ENCODE measurements at regions not wholly inside any gene's neighbourhood (a gene's known extent, or its start where the extent isn't known, plus 50 kb on each side); places are given as distances from the start of the nearest gene placed in this dataset.

GRCh38 chr9:29882767-29883166, 2309.5 kb upstream of the C9orf72 start:
- Histone ChIP-seq H3K4me3 (replicated peaks in 1 of 3; ENCODE audit: insufficient read depth in 1 of 3, low read depth in 2 of 3, low read length in 3 of 3) (no peak overlapping the region), H3K9me3 (ENCODE audit: low read length) (no peaks in the 10 kb centered on the region), H2AFZ (ENCODE audit: low read length) (no peak overlapping the region), H3K27ac (ENCODE audit: extremely low read length, insufficient read depth, low read length) (no peak overlapping the region), H3K79me2 (ENCODE audit: insufficient read depth, low read length) (no peaks in the 10 kb centered on the region), H3K27me3 (ENCODE audit: control insufficient read depth in 1 of 2, insufficient read depth in 2 of 2, low read length in 2 of 2) (no peaks in the 10 kb centered on the region), H3K9ac (ENCODE audit: insufficient read depth, low read depth, low read length) (no peak overlapping the region), H4K20me1 (ENCODE audit: insufficient read depth, low read length) (no peaks in the 10 kb centered on the region), H3K36me3 (replicated peaks in 1 of 2; ENCODE audit: control insufficient read depth in 1 of 2, insufficient read depth in 2 of 2, low read length in 2 of 2) (no peaks in the 10 kb centered on the region), H3K4me1 (ENCODE audit: insufficient read depth, low read length) (no peaks in the 10 kb centered on the region), H3K4me2 (ENCODE audit: low read depth, low read length) (no peak overlapping the region)
- POLR2A ChIA-PET = no interaction called here
- no peak for TF ChIP-seq FOXO4 (CRISPR knock-in tag; conservative IDR thresholded peaks at IDR 0.05)
- TF ChIP-seq ZSCAN30 (CRISPR knock-in tag; IDR thresholded peaks at IDR 0.05) = no peak
- TF ChIP-seq, protein P1, sequence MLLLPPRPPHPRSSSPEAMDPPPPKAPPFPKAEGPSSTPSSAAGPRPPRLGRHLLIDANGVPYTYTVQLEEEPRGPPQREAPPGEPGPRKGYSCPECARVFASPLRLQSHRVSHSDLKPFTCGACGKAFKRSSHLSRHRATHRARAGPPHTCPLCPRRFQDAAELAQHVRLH (CRISPR knock-in tag; IDR thresholded peaks at IDR 0.05; ENCODE audit: borderline replicate concordance, low read depth) = no peak
- TF ChIP-seq HNRNPH1 (optimal IDR thresholded peaks at IDR 0.05; ENCODE audit: low read depth, low read length) = no peak
- TF ChIP-seq, protein P2, sequence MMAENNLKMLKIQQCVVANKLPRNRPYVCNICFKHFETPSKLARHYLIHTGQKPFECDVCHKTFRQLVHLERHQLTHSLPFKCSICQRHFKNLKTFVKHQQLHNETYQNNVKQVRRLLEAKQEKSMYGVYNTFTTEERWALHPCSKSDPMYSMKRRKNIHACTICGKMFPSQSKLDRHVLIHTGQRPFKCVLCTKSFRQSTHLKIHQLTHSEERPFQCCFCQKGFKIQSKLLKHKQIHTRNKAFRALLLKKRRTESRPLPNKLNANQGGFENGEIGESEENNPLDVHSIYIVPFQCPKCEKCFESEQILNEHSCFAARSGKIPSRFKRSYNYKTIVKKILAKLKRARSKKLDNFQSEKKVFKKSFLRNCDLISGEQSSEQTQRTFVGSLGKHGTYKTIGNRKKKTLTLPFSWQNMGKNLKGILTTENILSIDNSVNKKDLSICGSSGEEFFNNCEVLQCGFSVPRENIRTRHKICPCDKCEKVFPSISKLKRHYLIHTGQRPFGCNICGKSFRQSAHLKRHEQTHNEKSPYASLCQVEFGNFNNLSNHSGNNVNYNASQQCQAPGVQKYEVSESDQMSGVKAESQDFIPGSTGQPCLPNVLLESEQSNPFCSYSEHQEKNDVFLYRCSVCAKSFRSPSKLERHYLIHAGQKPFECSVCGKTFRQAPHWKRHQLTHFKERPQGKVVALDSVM (CRISPR knock-in tag; IDR thresholded peaks at IDR 0.05) = no peak
- TF ChIP-seq ATF4 (CRISPR knock-in tag; IDR thresholded peaks at IDR 0.05) = no peak
- TF ChIP-seq ZNF329 (CRISPR knock-in tag; IDR thresholded peaks at IDR 0.05; ENCODE audit: low read depth) = no peak
- TF ChIP-seq ZNF253 (CRISPR knock-in tag; IDR thresholded peaks at IDR 0.05; ENCODE audit: borderline replicate concordance) = no peak
- TF ChIP-seq ZNF850 (CRISPR knock-in tag; conservative IDR thresholded peaks at IDR 0.05) = no peak
- TF ChIP-seq, protein P3, sequence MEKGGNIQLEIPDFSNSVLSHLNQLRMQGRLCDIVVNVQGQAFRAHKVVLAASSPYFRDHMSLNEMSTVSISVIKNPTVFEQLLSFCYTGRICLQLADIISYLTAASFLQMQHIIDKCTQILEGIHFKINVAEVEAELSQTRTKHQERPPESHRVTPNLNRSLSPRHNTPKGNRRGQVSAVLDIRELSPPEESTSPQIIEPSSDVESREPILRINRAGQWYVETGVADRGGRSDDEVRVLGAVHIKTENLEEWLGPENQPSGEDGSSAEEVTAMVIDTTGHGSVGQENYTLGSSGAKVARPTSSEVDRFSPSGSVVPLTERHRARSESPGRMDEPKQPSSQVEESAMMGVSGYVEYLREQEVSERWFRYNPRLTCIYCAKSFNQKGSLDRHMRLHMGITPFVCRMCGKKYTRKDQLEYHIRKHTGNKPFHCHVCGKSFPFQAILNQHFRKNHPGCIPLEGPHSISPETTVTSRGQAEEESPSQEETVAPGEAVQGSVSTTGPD (CRISPR knock-in tag; IDR thresholded peaks at IDR 0.05) = no peak
- TF ChIP-seq YEATS4 (CRISPR knock-in tag; IDR thresholded peaks at IDR 0.05; ENCODE audit: borderline replicate concordance) = no peak
- no peak for TF ChIP-seq ZNF558 (CRISPR knock-in tag; IDR thresholded peaks at IDR 0.05; ENCODE audit: borderline replicate concordance)
- TF ChIP-seq HNRNPUL1 (IDR thresholded peaks at IDR 0.05; ENCODE audit: low read depth, low read length) = no peak
- 2% methylated on average over 2 of the region's 2 CpGs for WGBS (ENCODE audit: low lambda C conversion rate)
- intact Hi-C loops (cut with micrococcal nuclease; ENCODE audit: unreplicated experiment) (no loop called here), in situ Hi-C loops (cut with HindIII; ENCODE audit: extremely low pct_ligation_motif_present, low pct_unique_long_range_greater_than_20kb) (no loop called here)
- no TSS peak for BruUV-seq (replicated peaks)
- CTCF ChIA-PET (ENCODE audit: low intra/inter-chr PET ratio, low total read pairs) = no interaction called here
- no peak for FAIRE-seq
- ATAC-seq = no peak
- no peak for DNase-seq (ENCODE audit: low spot score)
